ENCODE measurements at regions not wholly inside any gene's neighbourhood (a gene's known extent, or its start where the extent isn't known, plus 50 kb on each side); places are given as distances from the start of the nearest gene placed in this dataset.

DNA sequence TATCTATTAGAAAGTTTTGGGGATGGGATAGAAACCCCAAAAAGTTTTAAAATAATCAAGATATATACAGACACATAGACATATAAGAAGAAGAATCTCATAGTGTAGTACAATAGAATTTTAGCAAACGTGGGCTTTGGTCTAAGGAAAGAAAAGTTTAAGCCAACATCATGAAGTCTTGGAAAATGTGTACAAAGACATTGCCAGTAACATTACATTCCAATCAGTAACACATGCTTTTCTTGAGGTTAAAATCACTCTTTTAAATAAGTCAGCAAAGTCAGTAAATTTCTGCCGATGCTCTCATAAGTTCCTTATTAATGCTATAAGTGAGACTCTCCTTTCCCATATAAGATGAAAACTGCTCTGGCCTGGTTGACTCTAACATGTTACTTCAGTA lies 201.1 kb upstream of the LRIG3 start:
- no peaks in the 10 kb centered on the region for H3K4me1 ChIP-seq
- TF ChIP-seq EP300 (IDR thresholded peaks at IDR 0.05) (no peak), POLR2A (IDR thresholded peaks at IDR 0.05) (no peak), POLR2AphosphoS5 (IDR thresholded peaks at IDR 0.05) (no peak)
- TF ChIP-seq, protein P1, sequence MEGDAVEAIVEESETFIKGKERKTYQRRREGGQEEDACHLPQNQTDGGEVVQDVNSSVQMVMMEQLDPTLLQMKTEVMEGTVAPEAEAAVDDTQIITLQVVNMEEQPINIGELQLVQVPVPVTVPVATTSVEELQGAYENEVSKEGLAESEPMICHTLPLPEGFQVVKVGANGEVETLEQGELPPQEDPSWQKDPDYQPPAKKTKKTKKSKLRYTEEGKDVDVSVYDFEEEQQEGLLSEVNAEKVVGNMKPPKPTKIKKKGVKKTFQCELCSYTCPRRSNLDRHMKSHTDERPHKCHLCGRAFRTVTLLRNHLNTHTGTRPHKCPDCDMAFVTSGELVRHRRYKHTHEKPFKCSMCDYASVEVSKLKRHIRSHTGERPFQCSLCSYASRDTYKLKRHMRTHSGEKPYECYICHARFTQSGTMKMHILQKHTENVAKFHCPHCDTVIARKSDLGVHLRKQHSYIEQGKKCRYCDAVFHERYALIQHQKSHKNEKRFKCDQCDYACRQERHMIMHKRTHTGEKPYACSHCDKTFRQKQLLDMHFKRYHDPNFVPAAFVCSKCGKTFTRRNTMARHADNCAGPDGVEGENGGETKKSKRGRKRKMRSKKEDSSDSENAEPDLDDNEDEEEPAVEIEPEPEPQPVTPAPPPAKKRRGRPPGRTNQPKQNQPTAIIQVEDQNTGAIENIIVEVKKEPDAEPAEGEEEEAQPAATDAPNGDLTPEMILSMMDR (IDR thresholded peaks at IDR 0.05) = no peak
- H3K36me3 ChIP-seq = no peaks in the 10 kb centered on the region
- H3K27me3 ChIP-seq = no peaks in the 10 kb centered on the region
- no peak overlapping the region for H3K4me3 ChIP-seq
- intact Hi-C loops (cut with DNase I; ENCODE audit: low total_unique reads) = no loop called here
- WGBS, 5 donors = 81 to 93% (median 90%) methylated on average over 2 of the region's 2 CpGs
- peaks cover 0 to 6% (median 0%) of the 10 kb centered on the region in 4 donors for H3K9me3 ChIP-seq
- DNase-seq = no peak
- no peak overlapping the region for H3K27ac ChIP-seq

DNA sequence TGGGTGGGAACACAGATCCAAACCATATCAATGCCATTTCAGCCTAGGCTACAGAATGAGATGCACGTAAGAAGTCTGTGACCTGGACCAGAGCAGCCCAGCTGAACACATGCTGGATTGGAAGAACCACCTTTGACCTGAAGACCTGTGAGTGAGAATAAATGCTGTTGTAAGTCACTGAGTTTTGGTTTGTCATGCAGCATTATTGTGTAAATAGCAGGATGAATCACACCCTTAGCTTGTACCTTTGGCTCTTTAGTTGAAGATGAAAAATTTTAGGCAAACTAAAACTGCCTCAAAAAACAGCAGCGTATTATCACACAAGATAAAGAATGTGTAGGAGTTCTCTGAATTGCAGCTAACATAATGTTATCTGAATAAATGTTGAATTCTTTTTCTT lies 199.4 kb upstream of the LRIG3 start:
- Histone ChIP-seq H3K36me3 (no peaks in the 10 kb centered on the region), H3K4me3 (no peak overlapping the region), H3K27ac (no peak overlapping the region), H3K9me3 (peaks cover 0 to 5% (median 0%) of the 10 kb centered on the region in 4 donors), H3K27me3 (no peaks in the 10 kb centered on the region), H3K4me1 (no peaks in the 10 kb centered on the region)
- intact Hi-C loops (cut with DNase I; ENCODE audit: low total_unique reads) = no loop called here
- WGBS, 5 donors = 82 to 95% (median 83%) methylated on average over 2 of the region's 2 CpGs
- TF ChIP-seq EP300 (IDR thresholded peaks at IDR 0.05) (no peak), POLR2A (IDR thresholded peaks at IDR 0.05) (no peak), POLR2AphosphoS5 (IDR thresholded peaks at IDR 0.05) (no peak)
- TF ChIP-seq, protein P1 (IDR thresholded peaks at IDR 0.05) = no peak
- DNase-seq = no peak

DNA sequence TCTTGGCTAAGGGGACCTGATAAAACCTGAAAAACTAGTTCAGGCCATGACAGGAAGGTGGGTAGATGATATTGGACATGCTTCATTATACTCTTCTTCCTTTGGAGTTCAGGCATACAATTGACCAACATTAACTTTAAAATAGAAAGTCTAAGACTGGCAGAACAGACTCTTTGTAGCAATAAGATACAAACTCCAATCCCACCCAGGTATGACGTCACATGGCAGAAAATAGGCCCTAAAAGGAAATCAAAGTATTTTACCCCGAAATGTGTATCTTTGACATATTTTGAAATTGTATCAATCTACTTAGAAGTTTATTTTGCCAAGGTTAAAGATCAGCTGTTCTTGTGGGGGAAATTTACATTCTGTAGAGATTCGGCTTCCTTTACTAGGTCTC lies 198.1 kb upstream of the LRIG3 start:
- DNase-seq = no peak
- H3K4me3 ChIP-seq = no peak overlapping the region
- no peak overlapping the region for H3K27ac ChIP-seq
- no peaks in the 10 kb centered on the region for H3K27me3 ChIP-seq
- TF ChIP-seq POLR2AphosphoS5 (IDR thresholded peaks at IDR 0.05) (no peak), EP300 (IDR thresholded peaks at IDR 0.05) (no peak), POLR2A (IDR thresholded peaks at IDR 0.05) (no peak)
- TF ChIP-seq, protein P1 (IDR thresholded peaks at IDR 0.05) = no peak
- no peaks in the 10 kb centered on the region for H3K9me3 ChIP-seq
- WGBS, 5 donors = 86 to 93% (median 91%) methylated on average over 3 of the region's 3 CpGs
- intact Hi-C loops (cut with DNase I; ENCODE audit: low total_unique reads) = no loop called here
- H3K36me3 ChIP-seq = no peaks in the 10 kb centered on the region
- peaks cover 0 to 9% (median 7%) of the 10 kb centered on the region in 4 donors for H3K4me1 ChIP-seq

DNA sequence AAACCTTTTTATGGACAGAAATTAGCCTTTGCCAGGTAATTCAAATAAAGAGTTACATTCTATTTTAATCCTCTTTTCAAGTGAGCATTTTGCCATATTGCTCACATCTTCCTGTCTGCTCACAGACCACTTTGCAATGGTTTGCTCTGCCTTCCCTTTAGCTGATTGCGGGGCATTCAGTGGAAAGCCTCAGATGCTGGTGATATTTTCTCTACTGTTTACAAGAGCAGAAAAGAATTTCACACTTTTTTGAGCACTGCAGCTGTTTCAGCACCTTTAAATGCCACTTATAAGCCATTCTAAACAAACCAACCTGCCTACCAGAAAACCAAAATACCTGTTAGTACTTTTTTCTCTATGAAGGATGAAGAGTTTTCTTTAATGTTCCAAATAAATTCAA lies 195.7 kb upstream of the LRIG3 start:
- 53 to 98% (median 88%) methylated on average over 1 of the region's 1 CpG for WGBS, 5 donors
- TF ChIP-seq POLR2A (IDR thresholded peaks at IDR 0.05) (no peak), EP300 (IDR thresholded peaks at IDR 0.05) (no peak), POLR2AphosphoS5 (IDR thresholded peaks at IDR 0.05) (no peak)
- TF ChIP-seq, protein P1 (IDR thresholded peaks at IDR 0.05) = no peak

More for the DNA sequence above, 195.7 kb upstream of the LRIG3 start:
- intact Hi-C loops (cut with DNase I; ENCODE audit: low total_unique reads) = no loop called here
- Histone ChIP-seq H3K9me3 (no peaks in the 10 kb centered on the region), H3K27me3 (no peaks in the 10 kb centered on the region), H3K4me1 (peaks cover 0 to 9% (median 7%) of the 10 kb centered on the region in 4 donors), H3K27ac (no peak overlapping the region), H3K4me3 (no peak overlapping the region), H3K36me3 (no peaks in the 10 kb centered on the region)
- no peak for DNase-seq

Measured in stomach (tissue), 8 donors.